ENCODE measurements at regions not wholly inside any gene's neighbourhood (a gene's known extent, or its start where the extent isn't known, plus 50 kb on each side); places are given as distances from the start of the nearest gene placed in this dataset.

GRCh38 chr5:61790678-61791077, 458.6 kb downstream of the ZSWIM6 start:
- DNase-seq (ENCODE audit: low spot score): peak; percentile 86

- no peak for DNase-seq (ENCODE audit: low spot score)
Measured at GRCh38 chr5:61796773-61797172, 464.7 kb downstream of the ZSWIM6 start.

- no peak for DNase-seq (ENCODE audit: low spot score)
Measured at GRCh38 chr5:61800450-61800849, 468.4 kb downstream of the ZSWIM6 start.

GRCh38 chr5:61801174-61801573, 469.1 kb downstream of the ZSWIM6 start:
- DNase-seq (ENCODE audit: low spot score): no peak

- DNase-seq (ENCODE audit: low spot score): peak; percentile 2
Measured at GRCh38 chr5:61802456-61802855, 470.4 kb downstream of the ZSWIM6 start.

GRCh38 chr5:61805101-61805500, 473.0 kb downstream of the ZSWIM6 start:
- peak; percentile 13 for DNase-seq (ENCODE audit: low spot score)

GRCh38 chr5:61806491-61807020, 474.5 kb downstream of the ZSWIM6 start:
- no peak for DNase-seq (ENCODE audit: low spot score)

- DNase-seq (ENCODE audit: low spot score): no peak
Measured at GRCh38 chr5:61808091-61808490, 476.0 kb downstream of the ZSWIM6 start.

GRCh38 chr5:61808909-61809308, 476.9 kb downstream of the ZSWIM6 start:
- no peak for DNase-seq (ENCODE audit: low spot score)

- no peak for DNase-seq (ENCODE audit: low spot score)
Measured at GRCh38 chr5:61809651-61810050, 477.6 kb downstream of the ZSWIM6 start.

GRCh38 chr5:61811052-61811451, 479.0 kb downstream of the ZSWIM6 start:
- no peak for DNase-seq (ENCODE audit: low spot score)

- DNase-seq (ENCODE audit: low spot score): no peak
Measured at GRCh38 chr5:61813361-61813760, 481.3 kb downstream of the ZSWIM6 start.

- DNase-seq (ENCODE audit: low spot score): no peak
Measured at GRCh38 chr5:61815339-61815738, 483.3 kb downstream of the ZSWIM6 start.

GRCh38 chr5:61816146-61816545, 484.1 kb downstream of the ZSWIM6 start:
- DNase-seq (ENCODE audit: low spot score): no peak

GRCh38 chr5:61816585-61817450, 484.8 kb downstream of the ZSWIM6 start:
- no peak for DNase-seq (ENCODE audit: low spot score)

- peak; percentile 42 for DNase-seq (ENCODE audit: low spot score)
Measured at GRCh38 chr5:61817472-61818326, 485.6 kb downstream of the ZSWIM6 start.

- no peak for DNase-seq (ENCODE audit: low spot score)
Measured at GRCh38 chr5:61820836-61821235, 485.2 kb upstream of the KIF2A start.

GRCh38 chr5:61821561-61821960, 484.4 kb upstream of the KIF2A start:
- DNase-seq (ENCODE audit: low spot score): no peak

- peak; percentile 2 for DNase-seq (ENCODE audit: low spot score)
Measured at GRCh38 chr5:61822584-61822983, 483.4 kb upstream of the KIF2A start.

- no peak for DNase-seq (ENCODE audit: low spot score)
Measured at GRCh38 chr5:61823065-61823464, 482.9 kb upstream of the KIF2A start.

- DNase-seq (ENCODE audit: low spot score): no peak
Measured at GRCh38 chr5:61823781-61824180, 482.2 kb upstream of the KIF2A start.

- no peak for DNase-seq (ENCODE audit: low spot score)
Measured at GRCh38 chr5:61824396-61824795, 481.6 kb upstream of the KIF2A start.

- no peak for DNase-seq (ENCODE audit: low spot score)
Measured at GRCh38 chr5:61827445-61827975, 478.5 kb upstream of the KIF2A start.
